NCI-H1092 treated with DMSO at 0.1 percent for 48 hours (cell line): ENCODE measurements at regions not wholly inside any gene's neighbourhood (a gene's known extent, or its start where the extent isn't known, plus 50 kb on each side); places are given as distances from the start of the nearest gene placed in this dataset.
A peak's percentile ranks its signal among the peaks of the same experiment; 100 is the strongest.

Experiments
- DNase-seq: peaks from one replicate; lab custom pipeline; 2025; lab: John Stamatoyannopoulos, UW

DNA sequence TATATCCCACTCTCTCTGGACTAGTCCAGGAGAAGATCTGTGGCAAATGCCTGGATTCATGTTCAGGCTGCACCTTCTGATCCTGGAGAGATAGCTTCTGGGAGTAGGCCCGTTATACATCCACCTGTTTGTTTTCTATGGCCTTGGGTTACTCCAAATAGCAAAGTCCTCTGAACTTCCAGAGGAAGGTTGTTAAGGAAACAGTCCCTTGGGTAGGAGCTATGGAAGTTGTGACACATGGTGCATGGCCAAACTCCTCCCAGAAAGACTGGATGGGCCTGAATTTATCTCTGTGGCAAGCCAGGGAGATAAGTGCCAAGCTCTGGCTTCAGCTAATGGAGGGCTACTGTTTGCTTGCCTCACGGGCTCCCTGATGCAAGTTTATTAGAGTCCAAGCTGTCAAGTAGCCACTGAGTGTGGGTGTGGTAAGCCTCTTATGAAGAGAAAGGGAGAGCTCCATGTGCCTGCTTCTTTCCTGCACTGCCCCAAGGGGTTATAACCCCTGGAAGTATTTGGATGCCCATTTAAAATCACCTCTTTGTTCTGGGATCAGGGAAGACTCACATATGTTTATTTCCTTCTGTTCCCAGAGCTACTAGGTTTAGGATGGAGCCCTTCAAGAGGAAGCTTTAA is 328.7 kb upstream of the ATP11B start:
- no peak for DNase-seq

GRCh38 chr3:182465301-182466185 is 327.8 kb upstream of the ATP11B start:
- no peak for DNase-seq

GRCh38 chr3:182469086-182469485 is 324.2 kb upstream of the ATP11B start:
- no peak for DNase-seq

DNA sequence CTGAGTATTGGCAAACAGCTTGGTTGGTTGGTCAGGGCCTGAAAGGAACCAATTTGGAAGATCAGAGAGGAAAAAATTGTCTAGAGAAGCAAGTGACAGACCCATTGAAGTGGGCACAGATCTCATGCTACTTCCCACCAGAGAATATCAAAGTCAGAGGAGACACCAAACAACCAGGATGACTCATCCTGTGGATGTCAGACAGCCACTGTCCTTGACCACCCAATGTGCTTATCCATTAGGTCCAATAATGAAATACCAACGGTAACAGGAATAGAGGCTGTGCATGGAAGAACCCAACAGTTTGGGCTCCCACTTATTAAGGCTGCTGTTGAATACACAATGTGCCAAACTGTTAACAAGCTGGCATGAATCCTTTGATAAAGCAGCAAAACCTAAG is 323.1 kb upstream of the ATP11B start:
- no peak for DNase-seq

GRCh38 chr3:182473191-182473710 is 320.1 kb upstream of the ATP11B start:
- DNase-seq: no peak

DNA sequence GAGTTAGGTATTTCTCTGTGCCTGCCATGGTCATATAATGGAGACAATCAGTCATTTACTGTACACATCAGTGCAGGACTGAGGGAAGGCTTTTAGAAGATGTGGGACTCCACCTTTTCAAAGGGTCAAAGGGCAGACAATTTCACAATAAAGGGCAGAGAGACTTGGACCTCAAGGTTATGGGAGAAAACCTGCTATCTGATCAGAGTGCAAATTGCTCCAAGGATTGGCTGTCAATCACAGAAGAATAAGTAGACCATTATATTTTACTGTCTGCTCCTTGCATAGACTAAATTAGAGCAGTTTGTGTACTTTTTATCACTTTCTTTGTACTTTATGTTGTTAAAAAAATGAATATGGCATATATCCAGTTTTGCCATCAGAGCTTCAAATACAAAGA is 314.9 kb upstream of the ATP11B start:
- no peak for DNase-seq

DNA sequence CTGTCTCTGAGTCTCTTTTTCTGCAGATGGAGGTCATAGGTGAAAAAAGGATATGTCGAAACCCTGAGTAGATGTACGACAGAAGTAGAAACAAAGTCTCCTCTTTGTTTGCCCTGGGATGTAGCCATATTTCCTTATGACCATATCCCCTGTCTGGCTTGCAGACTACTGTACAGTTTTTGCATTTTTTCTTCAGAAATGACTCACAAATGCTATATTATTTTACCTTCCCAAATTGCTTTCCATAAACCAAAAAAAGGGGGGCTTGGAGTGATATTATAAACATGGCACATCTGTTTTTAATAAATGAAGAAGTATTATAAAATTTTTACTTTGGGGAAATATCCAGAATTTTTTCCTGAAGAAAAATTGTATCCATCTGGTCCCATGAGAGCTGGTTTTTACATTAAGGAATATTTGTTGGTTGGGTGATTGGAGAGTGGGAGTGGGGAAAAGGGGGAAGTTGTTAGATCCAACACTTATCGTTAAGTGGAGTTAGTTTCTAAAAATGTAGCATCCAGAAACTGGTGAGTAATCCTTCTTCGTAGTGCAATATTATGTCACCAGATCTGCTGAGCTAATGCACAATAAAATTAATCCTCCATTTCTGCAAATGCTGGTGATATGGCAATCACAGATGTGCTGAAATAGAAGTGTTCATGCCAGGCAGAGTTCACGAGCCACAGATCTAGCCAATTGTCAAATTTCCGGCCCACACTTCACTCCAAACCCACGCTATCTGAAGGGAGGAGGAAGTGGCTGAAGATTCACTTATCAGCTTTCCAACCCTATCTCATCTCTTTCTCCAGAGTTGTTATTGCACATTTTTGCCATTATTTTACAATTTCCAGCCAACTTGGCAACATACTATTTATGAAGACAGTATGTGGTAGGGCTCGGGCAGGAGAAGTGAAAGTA is 313.6 kb upstream of the ATP11B start:
- no peak for DNase-seq

GRCh38 chr3:182482705-182483104 is 310.6 kb upstream of the ATP11B start:
- no peak for DNase-seq

DNA sequence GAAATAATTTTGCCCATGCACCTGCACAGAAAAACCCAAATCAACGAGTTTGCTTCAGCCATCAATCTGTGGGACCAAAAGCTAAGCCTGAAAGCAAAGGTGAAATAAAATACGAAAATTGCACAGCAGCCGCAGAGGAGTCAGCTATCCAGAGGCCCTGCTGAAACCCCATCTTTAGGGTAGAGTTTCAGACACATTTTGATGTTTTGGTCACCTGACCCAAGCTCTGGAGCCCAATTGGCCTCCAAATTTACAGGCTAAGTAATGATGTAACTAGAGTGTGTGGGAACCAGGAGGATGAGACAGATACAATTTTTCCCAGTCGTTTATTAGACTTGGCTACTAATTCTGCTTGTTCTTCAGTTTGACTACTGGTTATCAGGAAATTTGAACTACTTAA is 308.6 kb upstream of the ATP11B start:
- DNase-seq: no peak

DNA sequence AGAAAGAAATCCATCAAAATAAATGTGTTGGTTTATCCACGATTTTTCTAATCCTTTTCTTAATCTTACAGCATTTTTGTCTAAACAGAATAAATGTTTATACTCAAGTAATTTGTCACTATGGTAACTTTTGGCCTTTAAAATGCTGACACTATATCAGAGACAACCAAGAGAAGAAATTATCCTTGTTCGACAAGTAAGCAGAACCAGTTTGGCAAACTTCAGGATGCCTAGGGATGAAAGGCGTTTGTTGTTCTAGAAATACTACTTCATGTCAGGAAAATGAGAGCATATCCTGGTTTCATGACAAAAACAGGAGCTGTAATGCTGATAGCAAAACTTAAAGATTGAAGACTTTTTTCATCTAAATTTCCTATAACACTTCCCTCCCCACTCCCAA is 308.0 kb upstream of the ATP11B start:
- no peak for DNase-seq

DNA sequence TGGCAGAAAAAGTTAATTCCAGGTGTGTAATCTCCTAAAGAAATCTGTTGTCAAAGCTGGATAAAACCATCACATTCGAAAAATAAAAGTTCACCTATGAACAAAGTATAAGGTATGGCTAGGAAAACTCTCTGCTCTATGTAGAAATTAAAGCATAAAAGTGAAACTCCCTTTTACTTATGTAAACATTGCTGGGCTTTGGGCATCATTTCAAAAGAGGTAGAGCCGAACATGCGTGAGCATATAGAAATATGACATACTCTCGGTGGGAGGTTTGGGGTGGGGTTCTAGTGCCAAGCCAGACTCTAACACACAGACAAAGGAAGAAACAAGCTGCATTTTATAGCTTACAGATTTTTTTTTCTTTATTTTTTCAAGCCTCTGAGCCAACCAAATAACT is 306.8 kb upstream of the ATP11B start:
- DNase-seq: no peak

GRCh38 chr3:182487143-182487542 is 306.2 kb upstream of the ATP11B start:
- DNase-seq: no peak

- DNase-seq: no peak
Measured at GRCh38 chr3:182487611-182488010, 305.7 kb upstream of the ATP11B start.

DNA sequence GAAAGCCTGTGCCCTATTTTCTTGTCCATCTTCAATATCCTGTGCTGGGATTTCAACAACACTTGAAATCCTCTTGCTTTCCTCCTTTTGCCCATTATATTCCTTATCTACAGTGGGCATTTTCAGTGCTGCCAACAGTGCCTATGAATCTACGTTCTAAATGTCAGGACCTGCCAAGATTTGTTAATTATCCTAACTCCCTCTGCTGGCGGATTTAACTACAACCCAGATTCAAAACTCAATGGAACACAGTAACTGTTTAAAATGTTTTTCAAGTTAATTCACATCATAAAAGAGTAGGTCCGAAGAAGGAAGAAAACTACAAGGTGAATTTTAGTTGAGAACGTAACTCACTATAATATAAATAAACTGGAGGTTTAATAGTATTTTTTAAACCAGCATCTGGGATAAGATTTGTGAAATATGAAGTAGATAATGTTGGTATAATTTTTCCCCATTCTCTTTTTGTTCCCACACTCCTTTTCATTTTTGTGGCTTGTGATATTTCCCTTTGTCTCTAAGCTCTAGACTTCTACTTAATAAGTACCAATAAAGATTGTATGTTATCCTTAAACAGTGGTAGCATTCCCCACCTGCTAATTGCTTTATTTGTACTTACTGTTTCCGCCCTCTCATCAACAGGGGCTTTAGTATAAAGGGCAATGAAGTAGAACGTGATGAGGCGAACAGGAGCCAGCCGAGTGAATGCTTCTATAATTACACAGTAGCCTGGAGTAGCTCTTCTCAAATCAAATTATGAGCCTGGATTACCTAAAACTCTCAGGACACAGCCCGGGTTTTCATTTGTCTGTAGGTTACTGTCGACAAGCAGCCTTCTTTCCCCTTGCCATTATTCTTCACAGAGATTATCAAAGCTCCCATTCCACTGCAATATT is 302.5 kb upstream of the ATP11B start:
- peak; percentile 96 for DNase-seq

- peak; percentile 87 for DNase-seq
Measured at GRCh38 chr3:182491577-182491976, 301.7 kb upstream of the ATP11B start.

DNA sequence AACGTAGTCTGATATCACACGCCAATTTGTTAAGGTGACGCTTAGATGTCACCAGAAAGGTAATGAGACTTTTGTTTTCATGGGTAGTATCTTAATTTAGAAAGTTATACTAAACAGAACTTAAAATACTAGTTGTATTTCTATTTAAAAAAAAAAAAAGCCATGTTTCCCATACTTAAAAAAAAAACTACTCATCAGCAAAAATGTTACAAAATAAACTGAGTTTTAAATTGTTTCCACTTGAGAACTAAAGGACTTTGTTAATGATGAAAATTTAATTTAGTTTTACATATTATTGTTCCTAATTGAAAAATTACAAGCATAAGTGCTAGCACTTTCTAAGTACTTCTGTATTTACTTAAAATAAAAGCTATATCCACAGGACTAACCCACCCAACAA is 300.8 kb upstream of the ATP11B start:
- DNase-seq: no peak

DNA sequence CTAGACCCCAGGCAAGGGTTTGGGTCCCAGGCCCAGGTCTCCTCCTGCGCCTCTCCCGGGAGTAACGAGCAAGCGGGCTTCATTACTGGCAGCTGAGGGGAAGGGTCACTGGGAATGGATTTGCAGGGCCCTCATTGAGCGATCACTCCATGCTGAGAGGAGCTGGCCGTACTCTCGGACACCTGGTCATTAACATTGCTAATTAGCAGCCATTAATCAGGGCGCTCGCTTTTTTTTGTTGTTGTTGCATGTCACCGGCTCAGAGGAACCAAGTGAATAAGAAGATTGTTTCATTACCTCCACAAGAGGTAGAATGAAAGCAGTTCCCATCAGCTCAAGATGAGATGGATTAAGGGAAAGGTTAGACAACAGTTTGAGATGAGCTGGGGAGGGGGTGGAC is 293.0 kb upstream of the ATP11B start:
- DNase-seq: no peak

GRCh38 chr3:182501856-182502255 is 291.4 kb upstream of the ATP11B start:
- DNase-seq: no peak

GRCh38 chr3:182503401-182503800 is 289.9 kb upstream of the ATP11B start:
- no peak for DNase-seq

DNA sequence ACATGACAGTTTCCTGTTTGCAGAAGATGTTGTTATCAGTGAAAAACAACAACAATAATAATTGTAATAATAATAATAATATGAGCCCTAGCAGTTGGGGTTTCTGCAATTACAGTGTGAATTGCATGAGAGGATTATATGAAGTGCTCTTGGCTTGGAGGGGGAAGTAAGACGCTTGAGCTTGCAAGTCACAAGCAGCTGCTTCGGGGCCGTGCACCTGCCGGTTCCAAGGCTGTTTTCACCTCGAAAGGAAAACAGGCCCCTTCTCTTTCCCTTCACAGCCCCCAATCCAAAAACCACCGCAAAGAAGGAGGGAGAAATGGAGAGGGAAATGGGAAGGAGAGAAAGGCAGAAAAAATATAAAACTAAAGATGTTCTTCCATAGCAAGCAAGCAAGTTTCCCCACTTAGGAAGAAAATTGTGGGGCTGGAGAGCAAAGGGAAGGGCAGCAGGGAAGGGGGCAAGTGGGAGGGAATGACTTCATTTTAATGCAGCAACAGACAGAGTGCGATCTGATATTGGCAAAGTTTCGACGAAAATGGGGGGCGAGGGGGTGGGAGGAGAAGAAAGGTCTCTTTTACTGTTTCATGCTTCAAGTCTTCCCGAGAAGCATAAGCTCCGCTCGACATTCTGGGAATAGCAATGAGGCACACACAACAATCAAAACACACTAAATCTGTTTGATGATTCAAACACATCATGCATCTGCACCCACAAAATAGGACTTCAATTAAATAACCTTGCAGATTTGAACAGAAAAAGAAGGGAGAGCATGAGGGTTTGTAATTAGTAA is 284.2 kb upstream of the ATP11B start:
- DNase-seq: peak; percentile 39
